Fibroblast of skin of left biceps (primary cell): ENCODE measurements at regions not wholly inside any gene's neighbourhood (a gene's known extent, or its start where the extent isn't known, plus 50 kb on each side); places are given as distances from the start of the nearest gene placed in this dataset.

Experiments used
- DNase-seq, 2 experiments: peaks; one replicate each; pipeline ENCODE4 v3.0.0-alpha.2; 2013; ENCODE audit warnings: low read depth in 2 of 2

- no peak for DNase-seq
These were observed 222.8 kb upstream of the NUDT4 start for GRCh38 chr12:93154753-93155480.

- DNase-seq: no peak
These were observed 221.5 kb upstream of the NUDT4 start for GRCh38 chr12:93156086-93156716.

GRCh38 chr12:93157279-93157678 lies 220.4 kb upstream of the NUDT4 start:
- DNase-seq: no peak

- no peak for DNase-seq
These were observed 219.5 kb upstream of the NUDT4 start for GRCh38 chr12:93158065-93158843.

GRCh38 chr12:93163260-93164036 lies 214.3 kb upstream of the NUDT4 start:
- DNase-seq: peak; percentile 50 to 65

GRCh38 chr12:93164103-93164880 lies 213.4 kb upstream of the NUDT4 start:
- DNase-seq: no peak

GRCh38 chr12:93165384-93165932 lies 212.3 kb upstream of the NUDT4 start:
- no peak for DNase-seq

GRCh38 chr12:93166541-93167307 lies 211.0 kb upstream of the NUDT4 start:
- no peak for DNase-seq

GRCh38 chr12:93167331-93167730 lies 210.4 kb upstream of the NUDT4 start:
- DNase-seq: no peak

- no peak for DNase-seq
These were observed 209.8 kb upstream of the NUDT4 start for GRCh38 chr12:93167841-93168492.

GRCh38 chr12:93168751-93169150 lies 209.0 kb upstream of the NUDT4 start:
- no peak for DNase-seq

- no peak for DNase-seq
These were observed 208.2 kb upstream of the NUDT4 start for GRCh38 chr12:93169536-93169935.

- DNase-seq: no peak
These were observed 206.8 kb upstream of the NUDT4 start for GRCh38 chr12:93170928-93171327.

- DNase-seq: peak; percentile 50 to 63
These were observed 204.4 kb upstream of the NUDT4 start for GRCh38 chr12:93173178-93173957.

- peak; percentile 90 to 91 for DNase-seq
These were observed 203.7 kb upstream of the NUDT4 start for GRCh38 chr12:93174048-93174447.

- no peak for DNase-seq
These were observed 203.3 kb upstream of the NUDT4 start for GRCh38 chr12:93174473-93174872.

- DNase-seq: peak in 1 of 2 experiments; percentile 47
These were observed 201.6 kb upstream of the NUDT4 start for GRCh38 chr12:93176165-93176564.

GRCh38 chr12:93176610-93177126 lies 201.1 kb upstream of the NUDT4 start:
- DNase-seq: no peak
